ENCODE measurements at regions not wholly inside any gene's neighbourhood (a gene's known extent, or its start where the extent isn't known, plus 50 kb on each side); places are given as distances from the start of the nearest gene placed in this dataset.
"Not testable (repeated sequence)": the region's sequence is repeated elsewhere in the genome, so short reads cannot be mapped to it uniquely, and the experiment has no call there.

GRCh38 chr22:47355388-47355725, 592.9 kb downstream of the TBC1D22A start:
- DNase-seq (ENCODE audit: low read depth): no peak
- TF ChIP-seq CTCF (IDR thresholded peaks at IDR 0.05; ENCODE audit: low read depth, low read length, missing control alignments): no peak
- in situ Hi-C loops (cut with HindIII; ENCODE audit: low sequenced_read_pairs): no loop called here
- no peak overlapping the region for H3K4me3 ChIP-seq (ENCODE audit: low read depth, low read length)

- DNase-seq (ENCODE audit: low read depth): no peak
- in situ Hi-C loops (cut with HindIII; ENCODE audit: low sequenced_read_pairs): no loop called here
- no peak for TF ChIP-seq CTCF (IDR thresholded peaks at IDR 0.05; ENCODE audit: low read depth, low read length, missing control alignments)
- H3K4me3 ChIP-seq (ENCODE audit: low read depth, low read length): no peak overlapping the region
Measured at GRCh38 chr22:47354668-47355387, 592.4 kb downstream of the TBC1D22A start.

- TF ChIP-seq CTCF (IDR thresholded peaks at IDR 0.05; ENCODE audit: low read depth, low read length, missing control alignments): no peak
- in situ Hi-C loops (cut with HindIII; ENCODE audit: low sequenced_read_pairs): no loop called here
- no peak for DNase-seq (ENCODE audit: low read depth)
- H3K4me3 ChIP-seq (ENCODE audit: low read depth, low read length): no peak overlapping the region
Measured at GRCh38 chr22:47352920-47353700, 590.7 kb downstream of the TBC1D22A start.

- no peak for DNase-seq (ENCODE audit: low read depth)
- in situ Hi-C loops (cut with HindIII; ENCODE audit: low sequenced_read_pairs): no loop called here
Measured at GRCh38 chr22:47351836-47352579, 589.6 kb downstream of the TBC1D22A start.

GRCh38 chr22:47346287-47346686, 583.8 kb downstream of the TBC1D22A start:
- in situ Hi-C loops (cut with HindIII; ENCODE audit: low sequenced_read_pairs); H3K4me3 ChIP-seq (ENCODE audit: low read depth, low read length); DNase-seq (ENCODE audit: low read depth): not testable (repeated sequence)

More at GRCh38 chr22:47351836-47352579, 589.6 kb downstream of the TBC1D22A start:
- H3K4me3 ChIP-seq (ENCODE audit: low read depth, low read length): no peak overlapping the region
- no peak for TF ChIP-seq CTCF (IDR thresholded peaks at IDR 0.05; ENCODE audit: low read depth, low read length, missing control alignments)

GRCh38 chr22:47345025-47345424, 582.6 kb downstream of the TBC1D22A start:
- H3K4me3 ChIP-seq (ENCODE audit: low read depth, low read length): no peak overlapping the region
- no peak for DNase-seq (ENCODE audit: low read depth)
- no peak for TF ChIP-seq CTCF (IDR thresholded peaks at IDR 0.05; ENCODE audit: low read depth, low read length, missing control alignments)
- in situ Hi-C loops (cut with HindIII; ENCODE audit: low sequenced_read_pairs): no loop called here
